ENCODE measurements at regions not wholly inside any gene's neighbourhood (a gene's known extent, or its start where the extent isn't known, plus 50 kb on each side); places are given as distances from the start of the nearest gene placed in this dataset.

DNA sequence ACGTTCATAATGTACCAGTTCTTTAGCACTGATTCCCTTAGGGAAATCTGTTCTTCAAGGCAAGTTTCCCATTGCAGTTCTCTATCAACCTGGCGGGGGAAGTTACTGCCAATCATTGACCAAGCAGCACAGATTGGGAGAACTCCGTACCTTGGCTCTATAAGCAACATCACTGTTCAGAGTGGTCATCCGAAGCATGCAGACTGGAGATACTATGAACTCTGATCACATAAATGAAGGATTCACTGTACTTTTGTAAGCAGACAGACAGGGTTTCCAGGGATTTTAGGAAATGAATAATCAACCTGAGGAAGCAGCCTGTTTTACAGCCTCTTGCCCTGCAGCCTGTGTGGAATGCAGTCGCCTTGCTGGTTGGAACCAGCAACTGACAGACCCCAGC lies 63.8 kb upstream of the WWC2 start:
- TF ChIP-seq POLR2A (IDR thresholded peaks at IDR 0.05): no peak
- TF ChIP-seq, protein P1, sequence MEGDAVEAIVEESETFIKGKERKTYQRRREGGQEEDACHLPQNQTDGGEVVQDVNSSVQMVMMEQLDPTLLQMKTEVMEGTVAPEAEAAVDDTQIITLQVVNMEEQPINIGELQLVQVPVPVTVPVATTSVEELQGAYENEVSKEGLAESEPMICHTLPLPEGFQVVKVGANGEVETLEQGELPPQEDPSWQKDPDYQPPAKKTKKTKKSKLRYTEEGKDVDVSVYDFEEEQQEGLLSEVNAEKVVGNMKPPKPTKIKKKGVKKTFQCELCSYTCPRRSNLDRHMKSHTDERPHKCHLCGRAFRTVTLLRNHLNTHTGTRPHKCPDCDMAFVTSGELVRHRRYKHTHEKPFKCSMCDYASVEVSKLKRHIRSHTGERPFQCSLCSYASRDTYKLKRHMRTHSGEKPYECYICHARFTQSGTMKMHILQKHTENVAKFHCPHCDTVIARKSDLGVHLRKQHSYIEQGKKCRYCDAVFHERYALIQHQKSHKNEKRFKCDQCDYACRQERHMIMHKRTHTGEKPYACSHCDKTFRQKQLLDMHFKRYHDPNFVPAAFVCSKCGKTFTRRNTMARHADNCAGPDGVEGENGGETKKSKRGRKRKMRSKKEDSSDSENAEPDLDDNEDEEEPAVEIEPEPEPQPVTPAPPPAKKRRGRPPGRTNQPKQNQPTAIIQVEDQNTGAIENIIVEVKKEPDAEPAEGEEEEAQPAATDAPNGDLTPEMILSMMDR (IDR thresholded peaks at IDR 0.05): no peak
